Epithelial cell of proximal tubule (primary cell): ENCODE measurements at regions not wholly inside any gene's neighbourhood (a gene's known extent, or its start where the extent isn't known, plus 50 kb on each side); places are given as distances from the start of the nearest gene placed in this dataset.

Source experiments
- DNase-seq: peaks from one replicate; pipeline ENCODE4 v3.0.0-alpha.2; 2011; ENCODE audit warnings: low read depth
- H3K4me3 ChIP-seq: 2 replicates; pipeline ENCODE4 v1.5.1; 2011; ENCODE audit warnings: low read depth, mild to moderate bottlenecking, low read length
- CTCF ChIP-seq: conservative IDR thresholded peaks from 2 replicates; pipeline ENCODE4 v1.5.1; 2012; ENCODE audit warnings: low read depth, mild to moderate bottlenecking, low read length

GRCh38 chr6:16961577-16961976 is 140.3 kb upstream of the STMND1 start:
- H3K4me3 ChIP-seq: no peak overlapping the region
- no peak for DNase-seq
- TF ChIP-seq CTCF: no peak

- no peak for TF ChIP-seq CTCF
Observed at GRCh38 chr6:16959789-16960188, 142.1 kb upstream of the STMND1 start.

GRCh38 chr6:16956361-16956760 is 145.5 kb upstream of the STMND1 start:
- no peak for TF ChIP-seq CTCF

More at GRCh38 chr6:16959789-16960188, 142.1 kb upstream of the STMND1 start:
- H3K4me3 ChIP-seq: no peak overlapping the region
- DNase-seq: no peak

GRCh38 chr6:16955899-16956298 is 146.0 kb upstream of the STMND1 start:
- DNase-seq: no peak
- H3K4me3 ChIP-seq: no peak overlapping the region
- TF ChIP-seq CTCF: no peak

More at GRCh38 chr6:16956361-16956760, 145.5 kb upstream of the STMND1 start:
- H3K4me3 ChIP-seq: no peak overlapping the region
- no peak for DNase-seq

- TF ChIP-seq CTCF: no peak
- no peak for DNase-seq
- no peak overlapping the region for H3K4me3 ChIP-seq
Observed at GRCh38 chr6:16953905-16954304, 147.9 kb upstream of the STMND1 start.

- no peak for DNase-seq
- H3K4me3 ChIP-seq: no peak overlapping the region
- TF ChIP-seq CTCF: peak; percentile 11
Observed at GRCh38 chr6:16953446-16953845, 148.4 kb upstream of the STMND1 start.

GRCh38 chr6:16950825-16951495 is 150.9 kb upstream of the STMND1 start:
- TF ChIP-seq CTCF: no peak
- no peak overlapping the region for H3K4me3 ChIP-seq
- DNase-seq: no peak
